GM18511 (cell line): ENCODE measurements at regions not wholly inside any gene's neighbourhood (a gene's known extent, or its start where the extent isn't known, plus 50 kb on each side); places are given as distances from the start of the nearest gene placed in this dataset.

ENCODE experiments used
- ATAC-seq: cut with Tn5 transposase; IDR thresholded peaks from one replicate; pipeline ENCODE4 v1.9.1; 2021; ENCODE audit warnings: mild to moderate bottlenecking, moderate library complexity; ENCODE audit not compliant: unreplicated experiment

- no peak for ATAC-seq
Observed at GRCh38 chr10:120702032-120702431, 149.1 kb upstream of the WDR11 start.

GRCh38 chr10:120705309-120705708 lies 145.9 kb upstream of the WDR11 start:
- no peak for ATAC-seq

GRCh38 chr10:120710076-120710475 lies 141.1 kb upstream of the WDR11 start:
- ATAC-seq = no peak

GRCh38 chr10:120711860-120712259 lies 139.3 kb upstream of the WDR11 start:
- ATAC-seq = no peak

- no peak for ATAC-seq
Observed at GRCh38 chr10:120713573-120714205, 137.5 kb upstream of the WDR11 start.

GRCh38 chr10:120715171-120715570 lies 136.0 kb upstream of the WDR11 start:
- ATAC-seq = no peak

GRCh38 chr10:120719333-120719732 lies 131.8 kb upstream of the WDR11 start:
- peak; percentile 81 for ATAC-seq

GRCh38 chr10:120727001-120727400 lies 124.2 kb upstream of the WDR11 start:
- no peak for ATAC-seq

GRCh38 chr10:120729547-120729946 lies 121.6 kb upstream of the WDR11 start:
- ATAC-seq = no peak

- no peak for ATAC-seq
Observed at GRCh38 chr10:120732067-120732466, 119.1 kb upstream of the WDR11 start.

- no peak for ATAC-seq
Observed at GRCh38 chr10:120732643-120733313, 118.4 kb upstream of the WDR11 start.

GRCh38 chr10:120734483-120735078 lies 116.6 kb upstream of the WDR11 start:
- no peak for ATAC-seq

GRCh38 chr10:120735315-120735714 lies 115.8 kb upstream of the WDR11 start:
- ATAC-seq = no peak

GRCh38 chr10:120735773-120736371 lies 115.3 kb upstream of the WDR11 start:
- peak; percentile 78 for ATAC-seq

GRCh38 chr10:120736377-120736776 lies 114.8 kb upstream of the WDR11 start:
- no peak for ATAC-seq

- ATAC-seq = no peak
Observed at GRCh38 chr10:120738658-120739057, 112.5 kb upstream of the WDR11 start.

GRCh38 chr10:120741396-120741795 lies 109.8 kb upstream of the WDR11 start:
- ATAC-seq = no peak

- no peak for ATAC-seq
Observed at GRCh38 chr10:120742373-120742772, 108.8 kb upstream of the WDR11 start.

GRCh38 chr10:120744040-120744439 lies 107.1 kb upstream of the WDR11 start:
- no peak for ATAC-seq

GRCh38 chr10:120746001-120746777 lies 105.0 kb upstream of the WDR11 start:
- no peak for ATAC-seq

GRCh38 chr10:120748519-120748918 lies 102.6 kb upstream of the WDR11 start:
- no peak for ATAC-seq
